NCI-H82 (cell line): ENCODE measurements at regions not wholly inside any gene's neighbourhood (a gene's known extent, or its start where the extent isn't known, plus 50 kb on each side); places are given as distances from the start of the nearest gene placed in this dataset.
"Not testable (repeated sequence)": the region's sequence is repeated elsewhere in the genome, so short reads cannot be mapped to it uniquely, and the experiment has no call there.

ENCODE experiments used
- DNase-seq: peaks from one replicate; lab custom pipeline; 2025; lab: John Stamatoyannopoulos, UW

DNA sequence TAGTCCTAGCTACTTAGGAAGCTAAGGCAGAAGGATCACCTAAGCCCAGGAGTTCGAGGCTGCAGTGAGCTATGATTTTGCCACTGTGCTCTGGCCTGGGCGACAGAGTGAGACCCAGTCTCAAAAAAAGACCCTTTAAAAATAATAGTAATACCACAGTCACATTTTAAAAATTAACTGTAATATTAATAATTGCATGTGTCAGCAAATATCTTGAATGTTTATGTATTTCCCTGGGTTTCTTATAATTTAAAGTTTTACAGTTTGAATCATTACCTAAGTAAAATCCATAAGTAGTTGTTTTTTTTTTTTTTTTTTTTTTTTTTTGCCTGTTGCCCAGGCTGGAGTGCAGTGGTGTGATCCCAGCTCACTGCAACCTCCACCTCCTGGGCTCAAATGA is 69.2 kb downstream of the LYZL2 start:
- no peak for DNase-seq

DNA sequence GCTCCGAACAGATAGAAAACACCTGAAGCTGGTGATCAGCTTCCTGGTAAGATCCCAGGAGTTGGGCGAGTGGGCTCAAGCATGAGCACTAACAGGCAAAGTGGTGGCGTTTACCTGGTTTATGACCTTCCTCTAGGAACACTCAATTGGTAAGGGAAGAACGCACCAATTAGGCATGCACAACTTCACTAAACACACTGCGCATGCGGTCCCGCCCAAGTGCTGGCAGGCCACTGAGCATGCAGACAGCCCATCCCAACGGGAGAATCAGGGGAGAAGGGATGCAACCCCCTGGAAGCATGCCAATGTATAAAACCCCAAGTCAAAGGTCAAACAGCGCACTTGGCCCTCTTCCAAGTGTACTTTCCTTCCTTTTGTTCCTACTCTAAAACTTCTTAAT is 70.4 kb downstream of the LYZL2 start:
- no peak for DNase-seq

DNA sequence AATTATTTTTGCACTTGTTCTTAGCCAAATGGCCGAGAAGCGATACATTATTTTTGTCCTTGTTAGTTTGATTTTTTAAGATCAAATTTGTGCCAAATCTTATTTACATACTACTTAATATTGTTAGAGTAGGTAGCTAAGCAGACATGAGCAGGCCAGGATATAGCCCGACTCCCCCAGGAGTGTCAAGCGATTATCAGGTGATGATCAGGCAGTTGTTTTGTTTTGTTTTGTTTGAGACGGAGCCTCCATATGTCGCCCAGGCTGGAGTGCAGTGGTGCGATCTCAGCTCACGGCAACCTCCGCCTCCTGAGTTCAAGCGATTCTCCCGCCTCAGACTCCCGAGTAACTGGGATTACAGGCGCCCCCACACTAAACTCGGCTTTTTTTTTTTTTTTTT is 71.1 kb downstream of the LYZL2 start:
- peak; percentile 58 for DNase-seq

DNA sequence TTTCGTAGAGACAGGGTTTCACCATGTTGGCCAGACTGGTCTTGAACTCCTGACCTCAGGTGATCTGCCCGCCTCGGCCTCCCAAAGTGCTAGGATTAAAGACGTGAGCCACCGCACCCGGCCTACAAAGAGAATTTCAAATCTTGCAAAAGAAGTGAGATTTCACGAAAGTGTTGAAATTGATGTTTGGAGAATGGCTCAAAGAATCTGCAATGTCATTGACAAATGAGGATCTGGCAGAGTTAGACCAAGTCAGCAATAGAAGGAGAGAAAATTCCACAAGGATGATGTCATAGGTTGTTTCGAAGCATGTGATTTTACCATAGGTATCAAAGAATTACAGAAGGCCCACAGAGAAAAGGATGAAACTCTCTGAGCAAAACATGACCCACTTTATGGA is 71.7 kb downstream of the LYZL2 start:
- DNase-seq = no peak

DNA sequence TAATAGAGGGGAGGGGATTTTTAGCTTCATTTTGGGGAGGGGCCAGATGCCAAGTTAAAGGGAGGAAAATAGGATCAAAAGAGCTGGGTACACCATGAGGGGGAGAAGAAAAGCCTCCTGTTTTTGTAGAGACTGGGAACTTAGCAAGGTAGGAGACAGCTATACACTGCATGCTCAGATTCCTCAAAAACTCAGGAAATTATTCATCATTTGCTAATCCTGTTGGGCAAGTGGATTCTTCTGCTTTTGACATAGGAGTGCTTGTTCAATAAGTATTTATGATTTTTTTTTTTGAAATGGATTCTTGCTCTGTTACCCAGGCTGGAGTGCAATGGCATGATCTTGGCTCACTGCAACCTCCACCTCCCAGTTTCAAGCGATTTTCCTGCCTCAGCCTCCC is 73.4 kb downstream of the LYZL2 start:
- no peak for DNase-seq

DNA sequence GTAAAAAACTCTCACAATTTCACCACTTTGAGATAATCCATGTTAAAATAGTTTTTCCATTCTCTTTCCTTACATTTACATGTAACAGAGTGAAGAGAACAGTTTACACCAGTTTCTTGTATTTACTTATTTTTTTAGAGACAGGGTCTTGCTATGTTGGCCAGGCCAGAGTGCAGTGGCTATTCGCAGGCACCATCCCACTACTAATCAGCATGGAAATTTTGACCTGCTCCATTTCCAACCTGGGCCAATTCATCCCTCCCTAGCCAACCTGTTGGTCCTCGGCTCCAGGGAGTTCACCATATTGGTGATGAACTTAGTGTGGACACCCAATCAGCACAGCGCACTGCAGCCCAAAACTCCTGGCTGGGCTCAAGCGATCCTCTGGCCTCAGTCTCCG is 74.1 kb downstream of the LYZL2 start:
- DNase-seq = no peak

DNA sequence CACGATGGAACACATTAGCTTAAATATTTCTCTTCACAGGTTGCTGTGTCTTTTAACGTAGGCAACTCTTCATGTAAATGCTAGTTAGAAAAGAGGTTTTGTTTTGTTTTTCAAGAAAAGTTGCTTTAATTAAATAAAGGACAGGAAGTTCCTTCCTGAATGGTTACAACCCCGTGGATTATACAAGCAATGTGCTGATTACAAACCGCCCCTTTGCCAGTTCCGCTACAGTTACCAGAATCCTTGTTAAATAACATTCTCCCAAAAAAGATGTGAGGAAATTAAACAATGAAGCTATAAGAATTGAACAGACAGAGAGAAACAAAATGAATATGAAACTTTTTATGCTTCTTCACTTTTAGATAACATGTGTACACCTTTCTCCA is 75.1 kb downstream of the LYZL2 start:
- no peak for DNase-seq

- peak; percentile 40 for DNase-seq
Measured at GRCh38 chr10:30553626-30554439, 75.7 kb downstream of the LYZL2 start.

DNA sequence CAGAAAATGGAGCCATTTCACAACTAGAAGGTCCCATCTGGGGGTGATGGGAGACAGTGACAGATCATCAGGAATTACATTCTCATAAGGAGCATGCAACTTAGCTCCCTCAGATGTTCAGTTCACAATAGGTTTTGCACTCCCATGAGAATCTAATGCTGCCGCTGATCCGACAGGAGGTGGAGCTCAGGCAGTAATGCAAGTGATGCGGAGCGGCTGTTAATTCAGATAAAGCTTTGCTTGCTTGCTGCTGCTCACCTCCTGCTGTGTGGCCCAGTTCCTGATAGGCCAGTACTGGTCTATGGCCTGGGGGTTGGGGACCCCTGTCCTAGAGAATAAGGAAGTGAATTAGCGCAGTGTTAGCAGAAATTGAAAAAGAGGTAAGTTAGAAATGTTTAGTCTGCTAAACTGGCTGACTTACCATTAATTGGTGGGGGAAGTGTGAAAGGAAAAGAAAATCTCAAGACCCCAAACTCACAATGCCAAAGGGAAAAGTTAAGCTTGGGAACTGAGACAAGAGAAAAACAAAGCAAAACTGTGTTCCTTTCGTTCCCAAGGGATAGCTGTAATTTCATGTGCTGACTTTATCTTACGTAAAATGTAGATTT is 76.4 kb downstream of the LYZL2 start:
- DNase-seq = peak; percentile 85

GRCh38 chr10:30550967-30551815 is 78.4 kb downstream of the LYZL2 start:
- no peak for DNase-seq

DNA sequence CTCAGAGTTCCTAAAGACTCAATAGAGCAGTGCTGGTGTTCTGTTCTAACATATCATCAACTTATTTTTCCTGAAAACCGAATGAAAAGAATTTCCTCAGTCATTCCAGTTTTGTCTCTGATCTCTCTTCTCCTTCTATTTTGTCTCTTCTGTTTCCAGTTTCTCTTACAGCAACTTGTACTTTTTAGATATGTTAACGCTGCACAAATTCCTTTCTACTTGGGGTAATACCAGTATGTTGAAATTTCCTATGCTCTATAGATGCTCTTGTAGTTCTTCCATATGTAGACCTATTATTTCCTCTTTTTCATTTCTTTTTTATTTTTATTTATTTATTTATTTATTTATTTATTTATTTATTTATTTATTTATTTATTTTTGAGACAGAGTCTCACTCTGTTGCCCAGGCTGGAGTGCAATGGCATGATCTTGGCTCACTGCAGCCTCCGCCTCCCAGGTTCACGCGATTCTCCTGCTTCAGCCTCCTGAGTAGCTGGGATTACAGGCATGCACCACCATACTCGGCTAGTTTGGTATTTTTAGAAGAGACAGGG is 80.3 kb downstream of the LYZL2 start:
- not testable (repeated sequence) for DNase-seq

- no peak for DNase-seq
Measured at GRCh38 chr10:30546511-30546910, 83.0 kb downstream of the LYZL2 start.

DNA sequence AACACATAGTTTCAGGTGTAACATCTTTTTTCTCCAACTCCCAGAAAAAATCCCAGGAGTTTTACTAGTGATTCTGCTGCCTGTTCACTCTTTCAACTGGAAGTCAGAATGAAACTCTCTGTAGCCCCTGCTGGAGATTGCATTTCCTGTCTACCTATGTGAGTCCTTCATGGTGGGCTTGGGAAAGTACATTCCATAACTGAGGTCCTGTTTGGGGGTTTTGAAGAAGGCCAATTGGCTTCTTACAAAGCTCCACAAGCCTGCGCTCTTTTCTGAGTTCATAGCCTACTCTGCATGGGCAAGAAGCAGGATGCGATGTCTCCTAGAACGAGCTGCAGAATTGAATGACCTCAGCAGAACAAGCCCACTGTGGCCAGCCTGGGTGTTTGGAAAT is 86.7 kb downstream of the LYZL2 start:
- no peak for DNase-seq

DNA sequence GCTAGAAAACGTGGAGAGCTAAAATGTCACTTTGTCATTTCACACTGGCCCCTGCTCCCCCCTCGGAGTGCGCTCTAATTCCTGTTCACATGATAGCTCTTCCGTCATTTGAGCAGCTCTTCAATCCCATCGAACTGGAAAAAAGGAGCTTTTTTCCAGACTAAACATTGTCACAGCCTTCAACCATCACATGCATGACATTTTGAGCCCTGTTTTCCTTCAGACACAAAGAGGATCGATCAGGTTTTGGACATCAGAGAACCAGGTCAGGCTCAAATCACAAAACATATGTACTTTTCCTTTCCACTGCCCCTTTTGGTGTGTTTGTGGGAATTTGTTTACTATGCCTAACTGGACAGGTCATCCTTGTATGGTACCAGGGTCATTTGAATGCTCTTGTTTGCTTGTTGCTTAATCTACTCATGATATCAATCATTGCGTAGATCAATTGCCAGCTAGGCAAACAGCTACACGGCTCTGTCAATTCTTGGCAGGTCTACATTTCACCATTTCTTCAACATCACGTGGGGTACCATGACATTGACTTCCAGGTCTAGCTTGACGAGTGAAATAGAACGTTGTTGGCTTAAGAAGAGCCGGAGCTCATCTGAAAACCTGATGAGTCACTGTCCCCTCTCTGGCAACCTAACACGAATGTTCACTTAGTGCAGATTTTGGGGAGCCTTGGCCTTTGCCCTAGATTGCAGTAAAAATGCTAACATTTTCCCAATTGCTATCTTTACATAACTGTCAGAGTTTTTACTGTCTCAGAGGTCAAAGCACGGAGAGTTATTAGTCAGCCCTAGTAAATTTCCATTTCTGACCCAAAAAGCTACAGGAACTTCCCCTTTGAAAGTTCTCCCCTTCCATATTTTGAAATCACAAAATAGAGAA is 87.3 kb downstream of the LYZL2 start:
- DNase-seq = no peak

DNA sequence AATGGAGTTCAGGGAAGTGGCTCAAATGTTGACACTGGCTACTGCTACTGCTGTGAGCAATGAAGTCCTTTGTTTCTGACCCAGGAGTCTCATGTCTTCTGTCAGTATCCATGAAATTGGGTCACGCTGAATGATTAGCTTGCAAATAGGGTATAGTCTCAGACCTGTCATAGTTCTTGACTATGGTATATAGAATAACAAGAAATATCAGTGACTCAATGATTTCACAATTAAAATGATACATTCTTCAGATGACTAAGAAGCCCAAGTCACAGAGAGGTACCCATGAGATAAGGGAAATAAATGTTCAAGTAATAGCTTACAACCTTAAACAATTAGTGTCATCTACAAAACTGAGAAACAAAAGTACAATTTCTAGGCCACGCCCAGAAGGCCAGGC is 89.3 kb downstream of the LYZL2 start:
- no peak for DNase-seq

- no peak for DNase-seq
Measured at GRCh38 chr10:30538086-30538485, 91.5 kb downstream of the LYZL2 start.

DNA sequence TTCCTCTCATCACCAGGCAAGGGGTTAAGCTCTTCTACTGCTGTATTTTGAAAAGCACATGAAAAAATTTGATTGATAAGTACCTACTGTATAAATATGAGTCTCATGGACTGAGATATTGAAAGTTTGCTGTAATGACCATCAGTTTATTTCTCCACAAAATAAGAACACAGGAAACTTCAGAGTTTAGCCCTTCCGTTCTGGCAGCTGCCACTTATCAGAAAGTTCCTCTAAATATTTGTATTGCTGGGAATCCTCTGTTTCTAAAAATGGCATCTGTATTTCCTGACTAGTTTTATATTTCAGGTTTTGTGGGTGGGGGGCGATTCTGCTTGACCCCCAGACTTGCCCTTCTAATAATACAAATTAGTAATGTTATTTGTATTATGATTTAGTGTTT is 92.0 kb downstream of the LYZL2 start:
- DNase-seq = no peak

DNA sequence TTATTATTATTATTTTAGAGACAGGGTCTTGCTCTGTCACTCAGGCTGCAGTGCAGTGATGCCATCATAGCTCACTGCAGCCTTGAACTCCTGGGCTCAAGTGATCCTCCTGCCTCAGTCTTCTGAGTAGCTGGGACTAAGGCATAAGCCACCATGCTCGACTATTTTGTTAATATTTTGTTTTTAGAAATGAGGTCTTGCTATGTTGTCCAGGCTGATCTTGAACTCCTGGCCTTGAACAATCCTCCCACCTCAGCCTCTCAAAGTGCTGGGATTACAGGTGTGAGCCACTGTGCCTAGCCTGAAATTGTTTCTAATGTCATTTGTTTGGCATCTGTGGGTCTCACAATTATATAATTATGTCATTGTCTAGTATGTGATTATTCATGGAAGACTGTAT is 92.4 kb downstream of the LYZL2 start:
- not testable (repeated sequence) for DNase-seq

- DNase-seq = peak; percentile 44
Measured at GRCh38 chr10:30536578-30536977, 93.0 kb downstream of the LYZL2 start.

DNA sequence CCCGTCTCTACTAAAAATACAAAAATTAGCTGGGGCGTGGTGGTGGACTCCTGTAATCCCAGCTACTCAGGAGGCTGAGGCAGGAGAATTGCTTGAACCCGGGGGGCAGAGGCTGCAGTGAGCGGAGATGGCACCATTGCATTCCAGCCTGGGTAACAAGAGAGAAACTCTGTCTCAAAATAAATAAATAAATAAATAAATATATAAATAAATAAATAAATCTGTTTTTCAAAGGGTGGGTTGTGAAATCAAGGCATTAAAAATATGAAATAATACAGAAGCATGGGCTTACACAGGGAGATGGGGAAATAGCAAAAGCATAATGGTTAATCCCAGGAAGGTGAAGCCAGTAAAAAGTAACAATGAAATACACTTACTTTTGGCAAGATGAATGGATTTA is 93.9 kb downstream of the LYZL2 start:
- DNase-seq = no peak

GRCh38 chr10:30534465-30535144 is 94.9 kb downstream of the LYZL2 start:
- DNase-seq = peak; percentile 79
